Frontal cortex (tissue), 3 donors: ENCODE measurements at regions not wholly inside any gene's neighbourhood (a gene's known extent, or its start where the extent isn't known, plus 50 kb on each side); places are given as distances from the start of the nearest gene placed in this dataset.
A peak's percentile ranks its signal among the peaks of the same experiment; 100 is the strongest.

Experiments used
- DNase-seq, 2 donors: peaks; one replicate each; pipeline ENCODE4 v3.0.0; 2012; ENCODE audit warnings: low spot score in 2 of 2
- FAIRE-seq: peaks from 2 replicates; lab custom pipeline; 2012; peaks lifted over from hg19 to GRCh38; lab: Jason Lieb, UNC
- donor health status: control.
- donor health status: control.
- donor health status: control.

- no peak for DNase-seq
- no peak for FAIRE-seq
Observed at GRCh38 chr20:58162986-58163385, 65.5 kb downstream of the ANKRD60 start.

DNA sequence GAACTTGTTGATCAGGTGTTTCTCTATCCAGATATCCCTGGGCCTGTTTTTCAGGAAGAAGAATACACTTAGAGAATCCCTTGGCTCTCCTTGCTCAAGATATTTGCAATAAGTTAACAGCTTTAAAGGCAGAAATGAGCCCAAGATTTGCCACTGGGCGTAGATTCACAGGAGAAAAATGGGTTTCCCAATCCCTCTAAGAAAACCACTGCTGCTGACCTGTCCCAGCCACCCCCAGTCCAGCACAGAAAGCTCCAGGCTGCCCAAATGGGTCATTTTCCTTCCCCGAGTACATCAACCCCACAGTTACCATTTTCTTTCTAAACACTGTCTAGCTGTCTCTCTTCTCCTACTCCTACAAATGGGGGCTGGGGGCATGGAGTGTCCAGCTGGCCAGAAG, 67.3 kb downstream of the ANKRD60 start:
- DNase-seq = no peak
- no peak for FAIRE-seq

GRCh38 chr20:58160451-58161061, 67.9 kb downstream of the ANKRD60 start:
- no peak for FAIRE-seq
- no peak for DNase-seq

DNA sequence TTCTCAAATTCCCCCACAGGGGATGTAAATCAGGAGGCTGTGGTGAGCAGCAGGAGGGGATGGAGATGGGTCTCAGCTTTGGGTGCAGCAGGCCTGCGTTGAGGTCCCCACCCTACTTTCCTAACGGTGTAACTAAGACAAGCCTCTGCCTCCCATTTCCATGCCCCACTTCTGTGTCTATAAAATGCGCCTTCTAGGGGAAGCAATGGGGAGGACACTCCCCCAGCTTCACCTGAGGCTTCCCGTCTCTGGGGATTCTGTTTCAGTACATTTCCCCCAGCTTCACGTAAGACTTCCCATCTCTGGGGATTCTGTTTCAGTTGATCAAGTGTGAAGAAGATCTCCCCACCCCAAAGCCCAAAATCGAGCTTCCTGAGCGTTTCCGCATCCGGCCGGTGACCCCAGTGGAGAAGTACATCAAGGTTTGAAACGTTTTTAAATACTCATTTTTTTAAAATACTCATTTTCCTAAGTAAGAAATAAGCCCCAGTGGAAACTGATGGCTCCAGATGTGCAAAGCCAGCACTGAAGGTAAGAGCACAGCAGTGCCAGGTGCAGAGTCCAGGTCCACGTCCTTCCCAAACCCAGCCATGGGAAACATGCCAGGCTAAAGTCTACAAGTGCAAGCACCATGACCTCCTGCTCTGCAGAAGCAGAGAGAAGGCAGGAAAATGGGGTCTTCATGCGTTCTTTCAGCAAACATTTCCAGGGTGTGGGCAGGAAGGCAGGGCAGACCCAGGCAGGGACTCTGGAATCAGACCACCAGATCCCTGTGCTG, 73.1 kb downstream of the ANKRD60 start:
- no peak for FAIRE-seq
- no peak for DNase-seq

GRCh38 chr20:58154113-58154512, 74.3 kb downstream of the ANKRD60 start:
- no peak for DNase-seq

DNA sequence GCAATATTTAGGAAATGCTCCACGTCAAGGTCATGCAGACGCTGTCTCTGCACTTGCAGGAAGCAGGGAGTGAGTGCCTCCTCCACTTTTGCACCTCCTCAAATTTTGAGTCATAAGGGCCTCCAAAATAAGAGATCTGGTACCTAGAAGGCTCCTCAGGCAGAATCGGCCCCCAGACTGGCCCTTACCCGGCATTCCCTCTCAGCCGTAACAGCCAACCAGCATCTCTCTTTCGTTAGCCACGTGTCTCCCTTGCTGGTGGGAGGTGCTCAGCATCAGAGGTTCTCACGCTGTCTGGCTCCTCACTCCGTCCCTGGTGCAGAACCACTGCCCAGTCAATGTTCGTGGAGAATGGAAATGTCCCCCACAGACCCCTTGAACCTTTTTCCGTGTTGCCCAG, 75.3 kb downstream of the ANKRD60 start:
- no peak for FAIRE-seq
- no peak for DNase-seq

More at GRCh38 chr20:58154113-58154512, 74.3 kb downstream of the ANKRD60 start:
- FAIRE-seq = no peak

DNA sequence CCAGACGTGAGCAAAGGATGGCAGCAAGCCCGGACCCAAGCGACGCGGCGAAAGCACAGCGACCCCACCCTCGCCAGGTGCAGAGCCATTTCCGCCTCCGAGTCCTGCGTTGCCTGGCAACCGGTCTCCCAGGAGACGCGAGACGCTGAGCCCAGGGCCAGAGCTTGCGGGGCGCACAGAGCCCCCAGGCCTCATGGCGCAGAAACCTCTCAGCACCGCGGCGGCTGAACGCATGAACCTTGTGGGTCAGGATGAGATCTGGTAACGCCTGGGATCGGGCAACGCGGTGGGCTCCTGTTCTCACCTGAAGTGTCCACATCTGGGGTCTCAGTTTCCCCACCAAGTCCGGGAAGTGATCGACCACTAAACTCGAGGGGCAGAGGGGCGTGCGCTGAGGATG, 77.7 kb downstream of the ANKRD60 start:
- DNase-seq = no peak
- FAIRE-seq = no peak

DNA sequence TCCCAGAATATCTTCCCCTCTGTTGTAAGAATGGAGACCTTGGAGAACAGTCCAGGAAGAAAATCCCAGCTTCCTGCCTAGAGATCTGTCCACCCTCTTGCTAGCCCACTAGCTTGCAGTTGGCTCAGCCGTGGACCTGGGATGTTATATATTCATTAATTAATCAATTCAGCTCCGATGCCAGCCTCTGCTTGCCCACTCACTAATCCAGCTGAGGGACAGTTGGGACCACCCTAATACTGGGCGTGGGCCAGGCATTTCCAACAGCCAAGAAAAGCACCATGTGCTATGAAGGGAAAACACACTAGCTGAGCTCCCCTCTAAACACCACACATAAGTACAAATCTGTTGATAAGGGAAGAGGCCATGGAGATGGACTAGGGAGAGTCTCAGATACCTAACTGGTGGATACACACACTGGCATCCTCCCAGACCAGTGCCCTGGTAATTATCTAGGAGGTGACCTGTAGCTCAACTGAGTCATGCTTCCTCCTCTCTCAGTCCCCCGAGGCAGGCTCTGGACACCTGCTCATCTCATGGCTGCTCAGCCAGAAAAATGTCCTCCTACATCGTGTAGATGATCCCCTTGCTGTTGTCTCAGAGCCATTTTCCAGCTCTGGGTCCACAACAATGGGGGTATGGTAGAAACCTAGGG, 78.9 kb downstream of the ANKRD60 start:
- DNase-seq = no peak
- no peak for FAIRE-seq

DNA sequence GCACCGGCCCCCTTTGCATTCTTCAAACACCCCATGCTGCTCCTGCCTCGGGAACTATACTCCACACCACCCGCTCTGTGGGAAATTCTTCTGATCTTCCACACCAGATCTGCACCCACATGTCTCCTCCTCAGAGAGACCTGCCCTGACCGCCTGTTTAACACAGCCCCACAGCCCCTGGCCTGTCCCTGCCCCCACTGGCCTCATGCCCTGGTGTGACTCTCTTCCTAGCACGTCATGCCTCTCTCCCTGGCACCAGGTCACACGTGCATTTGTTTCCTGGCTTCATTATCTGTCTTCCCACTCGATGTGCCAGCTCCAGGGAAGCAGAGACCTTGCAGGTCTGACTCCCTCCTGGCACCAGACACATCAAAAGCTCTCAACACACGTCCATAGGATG, 79.6 kb downstream of the ANKRD60 start:
- DNase-seq (no peak), FAIRE-seq (no peak)

DNA sequence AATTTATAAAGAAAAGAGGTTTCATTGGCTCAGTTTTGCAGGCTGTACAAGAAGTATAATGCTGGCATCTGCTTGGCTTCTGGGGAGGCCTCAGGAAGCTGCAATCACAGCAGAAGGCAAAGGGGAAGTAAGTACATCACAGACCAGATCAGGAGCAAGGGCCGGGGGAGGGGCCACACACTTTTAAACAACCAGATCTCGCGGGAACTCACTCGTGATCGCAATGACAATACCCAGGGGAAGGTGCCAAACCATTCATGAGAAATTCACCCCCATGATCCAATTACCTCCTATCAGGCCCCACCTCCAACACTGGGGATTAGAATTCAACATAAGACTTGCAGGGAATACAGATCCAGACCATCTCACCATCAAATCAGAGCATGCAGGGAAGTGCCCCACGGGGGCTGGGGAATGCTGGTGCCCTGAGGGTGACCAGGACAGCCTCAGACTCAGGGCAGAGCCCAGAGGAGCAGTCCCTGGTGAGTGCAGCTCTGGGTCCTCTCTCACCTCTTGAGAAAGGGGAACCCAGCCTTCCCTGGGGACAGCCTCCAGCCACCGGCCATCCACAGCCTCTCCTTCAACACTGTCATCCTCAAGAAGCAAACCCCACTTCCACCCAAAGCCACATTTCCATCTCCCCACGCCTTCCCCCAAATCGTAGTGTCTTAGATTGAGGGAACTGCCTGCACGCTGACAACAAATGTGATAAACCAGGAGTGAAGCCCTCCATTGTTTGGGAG, 80.7 kb downstream of the ANKRD60 start:
- no peak for FAIRE-seq
- DNase-seq = no peak

- FAIRE-seq = no peak
- no peak for DNase-seq
Observed at GRCh38 chr20:58146746-58147140, 81.7 kb downstream of the ANKRD60 start.

DNA sequence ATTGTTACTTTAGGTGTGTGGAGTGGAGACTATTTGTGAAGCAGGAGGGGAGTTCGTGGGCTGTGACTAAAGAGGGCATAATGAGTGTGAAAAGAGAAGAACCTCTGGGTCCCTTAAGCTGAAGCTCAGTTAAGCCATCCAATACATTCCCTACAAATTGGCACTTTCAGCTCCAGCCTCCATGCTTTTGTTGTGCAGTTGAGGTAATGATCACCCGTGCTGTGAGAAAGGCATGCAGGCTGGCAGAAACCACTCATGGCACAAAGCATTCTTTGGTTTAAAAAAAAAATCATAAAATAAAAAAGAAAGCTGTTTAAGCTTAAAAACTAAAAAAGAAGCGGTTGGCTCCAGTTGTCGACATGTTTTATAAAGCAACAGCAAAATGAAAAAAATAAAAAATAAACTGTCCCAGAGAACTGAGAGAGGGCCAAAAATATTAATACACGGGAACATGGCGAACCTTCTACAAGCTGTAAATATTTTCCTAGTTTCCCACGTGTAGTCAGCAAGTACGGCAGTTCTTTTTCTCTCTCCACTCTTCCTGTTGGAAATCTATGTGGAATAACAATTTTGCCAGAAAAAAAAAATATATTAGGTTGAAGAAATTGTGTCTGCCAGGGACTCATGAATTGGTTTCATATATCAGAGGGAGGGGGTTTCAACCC, 82.2 kb downstream of the ANKRD60 start:
- DNase-seq = no peak
- FAIRE-seq = no peak

DNA sequence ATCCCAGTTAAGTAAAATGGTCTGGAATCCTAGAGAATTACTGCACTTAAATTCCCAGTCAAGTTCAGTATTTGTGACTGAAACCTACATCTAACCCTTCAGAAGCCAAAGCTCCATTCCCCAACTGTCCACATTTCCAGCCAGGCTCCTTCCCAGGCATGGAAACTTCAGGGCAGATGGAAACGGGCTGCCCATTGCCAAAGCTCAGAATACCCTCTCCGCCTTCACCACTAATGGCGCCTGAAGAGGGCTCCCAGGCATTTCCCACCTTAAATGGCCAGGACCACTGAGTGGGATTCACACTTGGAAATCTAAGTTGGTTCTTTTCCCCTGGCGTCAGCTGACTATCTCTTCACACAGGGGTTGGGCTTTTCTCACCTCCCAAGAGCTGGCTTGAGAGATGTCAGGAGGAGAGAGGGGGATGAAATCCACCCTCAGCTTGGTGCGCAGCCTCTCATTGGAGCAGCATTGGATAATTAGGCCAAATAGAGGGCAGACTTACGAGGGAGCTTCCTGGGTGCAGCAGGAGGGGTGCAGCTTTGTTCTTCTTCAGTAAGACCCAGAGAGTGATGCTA, 82.9 kb downstream of the ANKRD60 start:
- DNase-seq = no peak

GRCh38 chr20:58144096-58144495, 84.4 kb downstream of the ANKRD60 start:
- no peak for DNase-seq
- no peak for FAIRE-seq

More for the DNA sequence above, 82.9 kb downstream of the ANKRD60 start:
- FAIRE-seq = no peak

DNA sequence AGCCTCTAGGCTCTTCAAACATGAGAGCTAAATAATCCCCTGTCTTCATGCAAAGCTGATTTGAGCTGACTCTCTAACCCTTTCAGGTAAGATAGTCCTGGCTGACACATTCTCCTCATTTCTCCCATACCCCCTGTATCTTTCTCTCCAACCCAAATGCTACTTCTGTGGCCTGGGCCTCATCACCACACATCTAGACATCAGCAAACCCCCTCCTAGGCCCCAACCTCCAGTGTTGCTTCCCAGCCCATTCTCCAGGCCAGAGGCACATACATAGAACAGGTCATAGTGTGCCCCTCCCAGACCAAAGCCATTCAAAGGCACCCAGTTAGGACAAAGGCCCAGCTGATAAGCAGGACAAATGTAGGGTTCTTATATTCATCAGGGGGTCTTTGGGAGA, 84.9 kb downstream of the ANKRD60 start:
- no peak for DNase-seq
- no peak for FAIRE-seq

GRCh38 chr20:58142843-58143185, 85.6 kb downstream of the ANKRD60 start:
- DNase-seq (no peak), FAIRE-seq (no peak)

DNA sequence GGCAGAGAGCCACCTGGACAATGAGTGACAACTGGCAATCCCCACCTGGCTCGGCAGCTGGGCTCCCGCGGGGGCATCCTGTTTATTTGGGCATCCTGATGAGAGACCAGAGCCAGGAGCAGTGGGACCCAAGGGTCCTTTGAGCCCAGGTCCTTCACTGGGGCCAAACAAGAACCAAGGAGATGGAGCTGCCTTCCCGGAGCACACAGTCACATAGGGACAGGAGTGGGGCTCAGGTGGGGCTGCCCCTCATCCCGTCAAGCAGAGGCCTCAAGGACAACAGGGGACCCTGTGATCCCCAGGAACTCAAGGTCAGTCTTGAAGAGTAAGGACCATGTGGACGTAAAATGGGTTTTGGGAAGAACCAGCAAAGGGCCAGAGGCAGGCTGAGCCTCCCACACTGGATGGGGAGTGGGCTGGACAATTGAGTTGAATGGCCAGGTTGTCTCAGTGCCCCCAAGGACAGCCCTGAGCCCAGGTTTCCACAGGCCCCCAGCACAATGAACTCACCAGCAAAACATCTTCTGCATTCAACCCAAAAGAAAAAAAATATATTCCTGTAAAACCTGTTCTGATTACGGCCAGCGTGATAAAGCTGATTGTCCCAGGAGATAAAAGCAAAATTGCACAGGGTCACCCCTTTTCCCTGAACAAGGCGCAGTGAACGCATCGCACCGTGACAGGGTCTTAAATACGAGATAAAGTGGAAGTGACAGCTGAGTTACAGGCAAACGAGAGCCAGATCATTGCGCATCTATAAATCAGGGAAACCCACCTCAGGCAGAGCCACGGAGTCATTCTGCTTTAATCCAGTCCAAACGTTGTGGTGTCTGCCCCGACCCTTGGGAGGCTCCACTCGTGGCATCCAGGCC, 86.2 kb downstream of the ANKRD60 start:
- DNase-seq (no peak), FAIRE-seq (no peak)

- DNase-seq (peak in 1 of 2 donors; percentile 40), FAIRE-seq (no peak)
Observed at GRCh38 chr20:58141496-58141895, 87.0 kb downstream of the ANKRD60 start.
